Pulmonary artery endothelial cell (primary cell): ENCODE measurements at regions not wholly inside any gene's neighbourhood (a gene's known extent, or its start where the extent isn't known, plus 50 kb on each side); places are given as distances from the start of the nearest gene placed in this dataset.
"Not testable (repeated sequence)": the region's sequence is repeated elsewhere in the genome, so short reads cannot be mapped to it uniquely, and the experiment has no call there.

Source experiments
- DNase-seq: peaks from one replicate; pipeline ENCODE4 v3.0.0-alpha.2; 2011; ENCODE audit warnings: low read depth, low spot score

DNA sequence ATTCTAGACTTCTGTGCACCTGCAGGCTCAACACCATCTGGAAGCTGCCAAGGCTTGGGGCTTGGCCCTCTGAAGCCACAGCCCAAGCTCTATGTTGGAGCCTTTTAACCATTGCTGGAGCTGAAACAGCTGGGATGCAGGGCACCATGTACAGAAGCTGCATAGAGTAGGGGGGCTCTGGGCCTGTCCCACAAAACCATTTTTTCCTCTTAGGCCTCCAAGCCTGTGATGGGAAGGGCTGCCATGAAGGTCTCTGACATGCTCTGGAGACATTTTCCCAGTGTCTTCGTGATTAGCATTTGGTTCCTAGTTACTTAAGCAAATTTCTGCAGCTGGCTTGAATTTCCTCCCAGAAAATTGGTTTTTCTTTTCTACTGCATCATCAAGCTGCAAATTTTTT is 999.3 kb upstream of the GRIA3 start:
- DNase-seq: no peak

DNA sequence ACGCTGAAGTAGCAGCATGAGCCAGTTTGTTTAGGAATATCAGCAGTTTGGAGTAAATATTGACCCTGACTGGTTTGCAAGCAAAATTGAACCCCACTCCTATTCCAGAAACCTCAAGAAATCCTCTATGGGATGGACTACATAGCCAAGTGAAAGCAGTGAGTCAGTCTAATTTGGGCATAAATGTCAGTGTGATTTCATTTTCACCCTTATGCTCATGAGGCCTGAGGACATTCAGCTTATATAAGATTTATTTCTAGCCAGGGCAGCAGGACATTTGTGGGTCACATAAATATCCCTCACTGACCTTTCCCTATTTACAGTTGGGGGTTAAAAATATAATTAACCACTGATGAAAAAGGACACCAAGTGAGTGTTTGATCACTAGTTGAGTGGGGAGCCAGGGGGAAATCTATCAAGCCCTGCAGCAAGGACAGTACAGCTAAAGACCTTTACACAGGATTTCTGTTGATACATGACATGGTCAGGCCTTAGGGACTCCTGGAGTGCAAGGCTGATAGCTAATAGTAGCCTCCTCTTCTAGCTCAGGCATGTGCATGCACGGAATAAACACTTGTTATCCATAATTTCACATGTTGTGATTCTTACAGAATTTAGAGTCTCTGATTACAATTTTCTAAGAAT is 996.9 kb upstream of the GRIA3 start:
- DNase-seq: no peak

DNA sequence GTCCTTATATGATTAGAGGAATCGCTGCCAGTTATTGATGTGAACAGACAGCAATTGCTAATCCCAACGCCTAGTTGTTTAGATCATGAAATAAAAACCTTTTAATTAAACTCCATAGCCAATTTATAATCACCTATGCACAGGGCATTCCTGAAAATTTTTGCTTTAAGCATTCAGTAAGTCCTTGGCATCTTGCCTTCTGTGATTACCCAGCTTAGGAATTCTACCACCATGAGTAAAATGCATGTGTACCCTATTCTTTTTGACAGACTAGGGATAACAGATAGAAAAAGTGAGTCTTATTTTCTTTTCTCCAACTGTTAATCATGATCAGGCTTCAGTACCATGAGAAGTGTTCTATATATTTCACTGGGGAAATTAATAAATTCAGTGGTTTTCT is 995.3 kb upstream of the GRIA3 start:
- DNase-seq: no peak

DNA sequence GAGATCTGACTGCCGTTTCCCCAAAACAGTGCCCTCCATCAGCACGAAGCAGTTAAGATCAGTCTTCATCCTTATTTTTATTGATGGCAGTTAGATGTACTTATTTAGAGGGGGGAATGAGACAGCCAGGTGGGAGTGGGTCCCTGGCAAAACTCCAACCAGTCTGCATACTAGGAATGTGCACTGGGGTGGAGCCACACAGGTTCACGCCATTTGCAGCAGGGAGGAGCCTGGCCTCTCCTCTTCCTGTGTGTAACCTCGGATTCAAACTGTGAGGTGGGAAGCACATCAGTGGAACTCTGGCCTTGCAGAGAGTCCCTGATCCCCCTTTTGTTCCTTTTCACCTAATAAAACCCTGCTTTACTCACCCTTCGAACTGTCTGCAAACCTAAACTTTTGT is 987.7 kb upstream of the GRIA3 start:
- DNase-seq: no peak

DNA sequence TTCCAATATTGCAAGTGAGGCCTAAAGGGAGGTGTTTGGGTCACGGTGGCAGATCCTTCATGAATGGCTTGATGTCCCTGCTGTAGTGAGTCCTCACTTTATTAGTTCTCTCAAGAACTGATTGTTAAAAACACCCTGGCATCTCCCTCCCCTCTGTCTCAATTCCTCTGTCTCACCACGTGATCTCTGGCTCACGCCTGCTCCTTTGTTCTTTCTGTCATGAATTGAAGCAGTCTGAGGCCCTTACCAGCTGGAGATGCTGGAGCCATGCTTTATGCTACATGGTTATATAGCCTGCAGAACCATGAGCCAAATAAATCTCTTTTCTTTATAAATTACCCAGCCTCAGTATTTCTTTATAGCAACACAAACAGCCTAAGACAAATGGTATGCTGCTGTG is 980.7 kb upstream of the GRIA3 start:
- DNase-seq: no peak

DNA sequence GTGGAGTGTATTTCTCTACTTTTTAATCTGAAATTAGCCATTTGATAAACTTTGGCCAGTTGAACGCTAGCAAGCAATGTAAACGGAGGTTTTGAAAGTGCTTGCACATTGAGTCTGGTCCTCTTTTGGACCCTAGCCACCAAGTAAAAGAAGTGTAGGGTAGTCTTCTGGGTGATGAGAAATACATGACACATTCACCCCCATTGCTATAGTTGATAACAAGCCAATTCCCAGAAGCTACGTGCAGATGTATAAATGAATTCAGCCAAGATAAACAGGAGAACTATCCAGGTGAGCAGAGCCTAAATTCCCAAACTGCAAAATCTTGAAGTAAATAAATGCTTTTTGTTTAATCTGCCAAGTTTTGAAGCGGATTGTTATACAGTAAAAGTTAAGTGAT is 965.4 kb upstream of the GRIA3 start:
- DNase-seq: no peak

DNA sequence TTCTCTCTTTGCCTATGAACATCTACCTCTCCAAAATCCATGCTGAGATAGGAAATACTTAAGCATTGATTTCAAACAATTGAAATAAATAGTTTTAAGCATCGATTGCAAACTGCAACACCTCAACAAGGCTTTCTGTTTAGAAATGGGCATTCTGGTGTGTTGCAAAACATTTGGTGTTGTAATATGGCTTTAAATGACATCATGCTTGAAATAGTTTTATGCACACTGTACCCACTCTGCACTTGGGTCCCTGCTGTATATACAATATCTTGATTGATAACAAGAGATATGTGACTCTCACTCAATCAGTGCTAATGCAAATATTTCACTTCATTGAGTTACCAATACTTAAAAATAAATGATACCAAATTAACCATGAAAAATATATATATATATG is 964.9 kb upstream of the GRIA3 start:
- DNase-seq: no peak

DNA sequence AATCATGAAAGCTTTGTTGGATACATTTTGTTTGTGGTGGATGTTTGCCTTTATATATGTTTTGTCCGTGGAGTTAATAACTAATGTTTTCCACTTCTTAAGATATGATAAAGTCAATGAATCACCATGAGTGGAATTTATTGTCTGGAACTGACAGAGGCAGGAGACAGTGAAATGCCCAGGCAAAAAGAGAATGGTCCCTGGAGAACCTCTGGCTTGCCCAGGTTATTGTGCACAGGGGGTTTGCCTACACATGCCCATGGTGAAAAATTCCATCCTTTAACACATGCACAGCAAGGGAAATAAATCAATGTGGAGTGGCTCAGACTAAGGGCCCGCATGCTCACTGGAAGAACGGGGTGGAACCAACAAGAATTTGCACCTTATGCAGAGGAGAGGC is 964.3 kb upstream of the GRIA3 start:
- no peak for DNase-seq

DNA sequence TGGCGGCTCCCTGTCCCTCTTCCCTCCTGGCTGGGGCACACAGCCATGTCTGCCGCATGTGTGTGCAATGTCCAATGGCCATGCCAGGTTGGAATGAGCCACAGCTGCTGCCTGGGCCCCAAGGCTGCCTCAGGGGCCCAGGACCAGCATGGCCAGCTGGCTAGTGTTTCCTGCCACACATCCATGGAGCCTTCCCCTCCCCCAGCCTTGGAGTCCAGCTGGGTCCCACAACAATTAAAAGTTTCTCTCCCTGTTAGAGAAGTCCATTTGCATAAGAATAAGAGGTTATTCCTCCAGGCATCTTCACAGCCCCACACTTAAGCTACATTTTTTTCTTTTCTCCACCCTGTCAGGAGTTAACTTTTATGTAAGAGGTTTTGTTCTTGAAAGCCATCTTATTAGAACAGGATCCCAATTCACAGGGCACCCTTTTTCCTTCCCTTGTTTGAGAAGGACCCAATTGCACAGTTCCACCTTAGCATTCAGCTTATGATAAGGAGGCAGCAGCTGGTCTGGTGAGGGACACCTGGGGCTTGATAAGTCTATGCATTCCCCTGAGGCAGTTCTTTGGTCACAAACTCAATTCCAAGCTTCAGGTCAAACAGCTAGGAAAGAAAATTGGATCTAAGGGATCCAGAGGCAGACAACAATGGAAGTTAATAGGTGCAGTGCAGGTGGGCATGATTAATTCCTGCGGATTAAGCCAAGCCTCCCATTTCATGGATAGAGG is 963.3 kb upstream of the GRIA3 start:
- no peak for DNase-seq

DNA sequence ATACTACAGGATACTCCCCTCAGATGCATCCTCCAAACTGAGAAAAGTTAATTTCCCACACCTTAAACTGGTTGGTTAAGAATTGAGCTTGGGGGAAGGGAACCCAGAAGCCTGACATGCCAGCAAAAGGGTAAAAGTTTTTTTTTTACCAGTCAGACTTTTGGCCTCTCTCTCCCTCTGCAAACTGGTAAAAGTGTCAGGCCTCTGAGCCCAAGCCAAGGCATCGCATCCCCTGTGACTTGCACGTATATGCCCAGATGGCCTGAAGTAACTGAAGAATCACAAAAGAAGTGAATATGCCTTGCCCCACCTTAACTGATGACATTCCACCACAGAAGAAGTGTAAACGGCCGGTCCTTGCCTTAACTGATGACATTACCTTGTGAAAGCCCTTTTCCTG is 962.3 kb upstream of the GRIA3 start:
- not testable (repeated sequence) for DNase-seq

DNA sequence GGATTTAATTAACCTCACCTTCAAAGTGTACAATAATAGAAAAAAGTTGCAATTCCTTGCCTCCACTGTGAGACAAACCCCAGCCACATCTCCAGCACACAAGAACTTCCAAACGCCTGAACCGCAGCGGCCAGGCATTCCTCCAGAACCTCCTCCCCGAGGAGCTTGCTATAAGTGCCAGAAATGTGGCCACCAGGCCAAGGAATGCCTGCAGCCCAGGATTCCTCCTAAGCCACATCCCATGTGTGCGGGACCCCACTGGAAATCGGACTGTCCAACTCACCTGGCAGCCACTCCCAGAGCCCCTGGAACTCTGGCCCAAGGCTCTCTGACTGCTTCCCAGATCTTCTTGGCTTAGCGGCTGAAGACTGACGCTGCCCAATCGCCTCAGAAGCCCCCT is 959.9 kb upstream of the GRIA3 start:
- not testable (repeated sequence) for DNase-seq

DNA sequence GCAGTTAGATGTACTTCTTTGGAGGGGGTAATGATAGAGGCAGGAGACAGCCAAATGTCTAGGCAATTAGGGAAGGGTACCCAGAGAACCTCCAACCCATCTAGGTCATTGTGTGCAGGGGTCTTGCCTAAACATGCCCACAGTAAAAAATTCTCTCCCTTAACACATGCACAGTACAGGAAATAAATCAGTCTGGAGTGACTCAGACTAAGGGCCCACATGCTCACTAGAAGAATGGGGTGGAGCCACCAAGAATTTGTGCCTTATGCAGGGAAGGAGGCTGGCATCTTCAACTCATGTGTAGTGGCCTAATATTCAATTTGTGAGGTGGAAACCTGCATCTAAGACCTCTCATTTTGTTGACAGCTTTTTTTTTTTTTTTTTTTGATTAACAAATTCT is 945.3 kb upstream of the GRIA3 start:
- no peak for DNase-seq

DNA sequence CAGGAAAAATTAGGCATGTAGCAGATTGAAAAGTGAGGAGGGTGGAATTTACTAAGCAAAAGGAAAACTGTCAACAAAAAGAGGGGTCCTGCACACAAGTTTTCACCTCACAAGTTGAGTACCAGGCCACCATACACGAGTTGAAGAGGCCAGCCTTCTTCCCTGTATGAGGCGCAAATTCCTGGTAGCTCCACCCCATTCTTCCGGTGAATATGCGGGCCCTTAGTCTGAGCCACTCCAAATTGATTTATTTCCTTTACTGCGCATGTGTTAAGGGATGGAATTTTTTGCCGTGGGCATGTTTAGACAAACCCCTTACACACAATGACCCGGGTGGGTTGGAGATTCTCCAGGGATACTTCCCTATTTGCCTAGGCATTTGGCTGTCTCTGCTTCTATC is 942.1 kb upstream of the GRIA3 start:
- no peak for DNase-seq

DNA sequence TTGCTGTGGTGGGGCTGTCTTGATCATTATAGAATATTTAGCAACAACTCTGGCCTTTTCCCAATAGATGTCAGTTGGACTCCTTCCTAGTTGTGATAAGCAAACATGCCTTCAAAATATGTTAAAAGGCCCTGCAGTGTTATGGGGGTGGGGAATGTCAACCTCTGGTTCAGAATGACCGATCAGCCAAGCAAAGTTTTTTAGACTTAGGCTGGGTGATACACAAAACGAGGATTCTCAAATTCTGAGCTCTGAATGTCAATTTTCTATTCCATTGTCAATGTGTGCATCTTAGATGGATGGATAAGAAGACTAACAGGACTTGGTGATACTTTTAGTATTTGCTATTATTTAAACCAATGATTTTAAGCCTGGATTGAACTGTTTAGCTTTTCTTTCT is 940.0 kb upstream of the GRIA3 start:
- DNase-seq: no peak

DNA sequence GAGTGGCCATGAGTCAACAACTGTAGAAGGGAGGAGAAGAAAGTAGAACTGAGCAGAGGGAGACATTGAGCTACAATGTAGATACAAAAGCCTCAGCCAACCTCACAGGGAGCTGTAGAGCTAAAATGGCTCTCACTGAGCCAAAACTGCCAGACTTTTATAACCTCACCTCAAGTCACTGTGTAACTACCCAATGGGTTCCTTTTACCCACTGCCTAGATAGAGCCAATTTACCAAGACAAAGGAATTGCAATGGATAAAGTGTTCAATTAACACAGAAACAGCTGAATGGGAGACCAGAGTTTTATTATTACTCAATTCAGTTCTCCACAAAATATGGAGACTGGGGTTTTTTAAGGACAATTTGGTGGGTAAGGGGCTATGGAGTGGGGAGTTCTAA is 938.9 kb upstream of the GRIA3 start:
- DNase-seq: no peak

DNA sequence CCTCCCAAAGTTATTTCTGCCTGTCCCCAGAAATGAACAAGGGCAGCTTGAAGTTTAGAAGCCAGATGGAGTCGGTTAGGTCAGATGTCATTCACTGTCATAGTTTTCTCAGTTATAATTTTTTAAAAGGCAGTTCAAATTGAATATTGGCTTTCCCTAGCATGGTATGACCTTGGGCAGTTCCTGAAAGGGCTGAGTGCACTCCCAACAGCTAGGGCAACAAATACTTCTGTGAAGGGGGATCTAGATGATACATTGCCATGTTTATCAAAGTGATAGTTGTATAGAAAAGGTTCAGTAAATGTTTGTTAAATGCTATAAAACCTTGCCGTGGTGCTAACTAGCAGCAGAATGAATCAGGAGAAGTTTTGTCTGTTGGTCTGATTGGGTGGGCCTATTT is 938.1 kb upstream of the GRIA3 start:
- no peak for DNase-seq

DNA sequence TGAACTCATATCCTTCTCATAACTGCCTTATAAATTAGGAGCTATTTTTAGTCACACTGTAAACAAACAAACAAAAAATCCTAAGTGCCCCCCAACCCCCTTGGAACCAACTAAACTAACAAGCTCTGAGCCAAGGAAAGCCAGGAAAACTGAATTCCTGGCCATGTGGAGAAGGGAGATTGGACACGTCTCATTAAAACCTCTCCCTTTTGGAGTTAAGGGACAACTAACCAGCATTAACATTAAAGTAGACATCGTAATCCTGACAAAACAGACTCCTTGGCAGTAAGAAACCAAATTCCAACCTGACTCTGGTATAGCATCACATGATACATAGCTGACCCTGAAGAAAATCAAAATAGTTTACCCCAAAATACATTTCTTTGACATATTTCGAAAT is 937.1 kb upstream of the GRIA3 start:
- no peak for DNase-seq

DNA sequence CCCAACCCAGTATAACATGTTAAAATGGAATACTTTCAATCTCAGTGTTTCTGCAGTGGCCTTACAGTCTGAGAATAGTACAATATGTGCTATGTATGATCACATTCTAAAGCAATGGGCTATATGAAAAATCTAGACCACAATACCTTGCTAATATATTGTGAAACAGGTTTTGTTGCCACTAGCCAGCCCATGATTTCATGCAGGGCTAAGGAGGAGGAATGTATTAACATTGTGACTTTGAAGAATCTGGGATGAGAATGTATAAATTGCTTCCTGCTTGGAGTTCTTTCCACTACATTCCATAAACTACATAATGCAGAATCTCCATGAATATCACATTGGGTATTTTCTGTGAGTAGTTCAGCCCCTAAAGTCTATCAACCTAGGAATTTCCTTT is 935.4 kb upstream of the GRIA3 start:
- no peak for DNase-seq

DNA sequence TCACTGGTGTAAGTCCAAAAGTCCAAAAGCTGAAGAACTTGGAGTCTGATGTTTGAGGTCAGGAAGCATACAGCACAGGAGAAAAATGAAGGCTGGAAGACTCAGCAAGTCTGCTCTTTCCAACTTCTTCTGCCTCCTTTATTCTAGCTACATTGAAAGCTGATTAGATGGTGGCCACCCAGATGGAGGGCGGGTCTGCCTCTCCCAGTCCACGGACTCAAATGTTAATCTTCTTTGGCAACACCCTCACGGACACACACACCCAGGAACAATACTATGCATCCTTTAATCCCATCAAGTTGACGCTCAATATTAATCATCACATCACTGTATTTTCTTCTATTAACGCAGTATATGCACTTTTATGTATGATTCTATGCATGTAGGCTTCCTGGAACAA is 931.6 kb upstream of the GRIA3 start:
- no peak for DNase-seq

DNA sequence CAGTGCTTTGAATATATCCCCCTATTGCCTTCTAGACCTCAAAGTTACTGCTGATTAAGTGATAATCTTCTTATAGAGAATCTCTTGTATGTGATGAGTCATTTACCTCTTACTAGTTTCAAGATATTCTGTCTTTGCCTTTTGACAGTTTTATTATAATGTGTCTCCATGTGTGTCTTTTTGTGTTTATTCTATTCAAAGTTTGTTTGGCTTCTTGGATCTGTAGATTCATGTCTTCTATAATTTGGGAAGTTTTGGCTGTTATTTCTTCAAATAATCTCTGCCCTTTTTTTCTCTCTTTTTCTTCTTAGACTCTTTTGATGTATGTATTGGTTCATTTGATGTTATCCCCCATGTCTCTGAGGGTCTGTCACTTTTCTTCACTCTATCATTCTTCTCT is 915.7 kb upstream of the GRIA3 start:
- DNase-seq: no peak

DNA sequence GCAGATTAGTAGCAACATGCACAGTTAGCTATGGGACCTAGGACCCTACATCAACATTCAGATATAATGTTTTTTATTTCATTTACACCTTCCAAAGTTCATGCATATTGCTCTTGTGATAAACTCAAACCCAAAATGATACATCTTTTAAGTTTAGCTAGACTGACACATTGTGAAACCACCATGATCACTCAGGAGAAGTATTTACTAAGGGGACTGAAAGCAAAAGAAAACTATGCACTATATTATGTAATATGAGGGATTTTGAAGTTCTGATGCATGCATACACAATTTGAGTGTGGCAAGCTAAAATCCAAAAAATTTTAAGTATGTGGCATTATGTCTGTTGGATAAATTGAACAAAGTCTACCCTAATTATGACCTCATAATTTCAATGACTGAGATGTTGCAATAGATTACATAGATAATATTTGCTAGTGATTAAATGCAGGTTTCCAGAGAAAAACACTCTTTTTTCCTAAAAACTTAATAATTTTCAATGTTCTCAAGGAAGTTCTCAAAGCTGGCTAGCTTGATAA is 914.8 kb upstream of the GRIA3 start:
- no peak for DNase-seq

DNA sequence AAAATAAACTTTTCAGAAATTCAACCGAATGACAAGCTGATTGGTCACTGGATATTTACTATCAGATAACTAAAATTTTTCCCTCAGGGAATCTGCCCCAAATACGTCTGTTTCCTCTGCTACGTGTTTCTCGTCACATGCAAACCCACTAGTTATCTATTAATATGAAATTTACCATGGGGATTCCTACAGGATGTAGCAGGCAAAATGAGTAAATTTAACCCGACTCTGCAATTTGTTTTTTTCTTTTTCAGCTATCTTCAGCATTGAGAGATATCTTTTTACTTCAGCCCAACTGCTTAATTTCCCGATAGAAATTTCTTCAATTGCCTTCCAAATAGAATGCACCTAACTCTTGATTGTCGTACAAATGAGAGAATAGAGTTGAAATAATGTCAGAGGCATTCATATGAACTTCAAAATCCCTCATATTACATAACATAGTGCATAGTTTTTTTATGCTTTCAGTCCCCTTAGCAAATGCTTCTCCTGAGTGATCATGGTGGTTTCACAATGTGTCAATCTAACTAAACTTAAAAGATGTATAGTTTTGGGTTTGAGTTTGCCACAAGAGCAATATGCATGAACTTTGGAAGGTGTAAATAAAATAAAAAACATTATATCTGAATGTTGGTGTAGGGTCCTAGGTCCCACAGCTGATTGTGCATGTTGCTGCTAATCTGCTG is 913.1 kb upstream of the GRIA3 start:
- DNase-seq: no peak

DNA sequence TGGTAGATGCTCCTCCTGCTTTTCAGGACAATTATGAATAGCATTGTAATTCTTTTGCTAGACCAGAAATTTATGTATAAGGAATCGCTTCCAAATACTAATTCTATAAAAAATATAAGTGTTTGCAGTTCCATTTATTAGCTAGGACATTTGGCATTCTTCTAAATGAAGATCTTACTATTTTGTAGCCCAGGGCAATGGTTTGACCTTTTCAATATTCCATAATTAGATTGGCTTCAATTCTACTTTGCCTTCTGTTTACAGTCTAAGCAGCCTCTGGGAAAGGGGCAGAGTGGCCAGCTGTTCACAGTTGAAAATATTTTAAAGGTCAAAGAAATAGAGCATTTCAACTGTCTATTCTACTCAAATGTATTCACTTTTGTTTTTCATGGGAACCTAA is 912.1 kb upstream of the GRIA3 start:
- DNase-seq: no peak
